LNCAP (cell line): ENCODE measurements at regions not wholly inside any gene's neighbourhood (a gene's known extent, or its start where the extent isn't known, plus 50 kb on each side); places are given as distances from the start of the nearest gene placed in this dataset.

Experiments used
- TF ChIP-seq, protein P1 (sequence below): fragments of 450-650 bp; IDR thresholded peaks from 2 replicates; pipeline ENCODE4 v1.5.1; 2017; ENCODE audit warnings: mild to moderate bottlenecking

GRCh38 chr4:155524926-155525455 lies 141.7 kb upstream of the GUCY1A1 start:
- TF ChIP-seq, protein P1, sequence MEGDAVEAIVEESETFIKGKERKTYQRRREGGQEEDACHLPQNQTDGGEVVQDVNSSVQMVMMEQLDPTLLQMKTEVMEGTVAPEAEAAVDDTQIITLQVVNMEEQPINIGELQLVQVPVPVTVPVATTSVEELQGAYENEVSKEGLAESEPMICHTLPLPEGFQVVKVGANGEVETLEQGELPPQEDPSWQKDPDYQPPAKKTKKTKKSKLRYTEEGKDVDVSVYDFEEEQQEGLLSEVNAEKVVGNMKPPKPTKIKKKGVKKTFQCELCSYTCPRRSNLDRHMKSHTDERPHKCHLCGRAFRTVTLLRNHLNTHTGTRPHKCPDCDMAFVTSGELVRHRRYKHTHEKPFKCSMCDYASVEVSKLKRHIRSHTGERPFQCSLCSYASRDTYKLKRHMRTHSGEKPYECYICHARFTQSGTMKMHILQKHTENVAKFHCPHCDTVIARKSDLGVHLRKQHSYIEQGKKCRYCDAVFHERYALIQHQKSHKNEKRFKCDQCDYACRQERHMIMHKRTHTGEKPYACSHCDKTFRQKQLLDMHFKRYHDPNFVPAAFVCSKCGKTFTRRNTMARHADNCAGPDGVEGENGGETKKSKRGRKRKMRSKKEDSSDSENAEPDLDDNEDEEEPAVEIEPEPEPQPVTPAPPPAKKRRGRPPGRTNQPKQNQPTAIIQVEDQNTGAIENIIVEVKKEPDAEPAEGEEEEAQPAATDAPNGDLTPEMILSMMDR: no peak

- TF ChIP-seq, protein P1: no peak
Observed at GRCh38 chr4:155523358-155523757, 143.3 kb upstream of the GUCY1A1 start.

DNA sequence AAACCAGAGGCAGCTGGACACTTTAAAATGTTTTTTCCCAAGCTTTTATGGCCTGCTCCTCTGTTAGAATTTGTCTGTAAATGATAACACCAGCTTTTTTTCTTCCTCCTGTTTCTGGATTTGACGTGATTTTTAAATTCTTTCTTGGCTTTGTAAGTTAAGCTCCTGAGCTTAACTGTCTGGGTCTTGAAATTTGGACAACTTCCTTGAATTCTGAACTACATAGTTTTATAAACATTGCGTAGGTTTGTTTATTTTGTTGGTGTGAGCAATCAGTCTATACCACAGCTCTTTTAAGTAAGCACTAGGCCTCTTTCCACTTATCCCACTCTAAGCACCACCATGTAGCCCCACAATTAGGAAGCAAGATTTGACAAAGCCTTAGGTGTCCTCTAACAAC lies 144.4 kb upstream of the GUCY1A1 start:
- TF ChIP-seq, protein P1: no peak

DNA sequence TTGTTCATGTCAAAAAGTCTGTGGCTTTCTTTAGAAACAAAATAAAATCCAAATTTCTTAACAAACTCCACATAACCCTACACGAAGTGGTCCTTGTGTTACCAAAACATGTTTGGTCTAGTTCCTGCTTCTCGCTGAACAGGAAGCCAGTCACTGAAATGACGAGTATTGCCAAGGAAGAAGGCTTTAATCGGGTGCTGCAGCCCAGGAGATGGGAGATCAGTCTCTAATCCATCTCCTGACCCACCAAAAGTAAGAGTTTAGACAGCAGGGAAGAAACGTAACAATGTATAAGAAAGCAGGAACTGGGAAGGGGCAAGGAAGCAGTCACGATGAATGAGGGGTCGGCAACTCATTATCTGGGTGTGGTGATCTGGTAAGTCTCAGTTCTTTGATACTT lies 144.6 kb upstream of the MAP9 start:
- TF ChIP-seq, protein P1: no peak

DNA sequence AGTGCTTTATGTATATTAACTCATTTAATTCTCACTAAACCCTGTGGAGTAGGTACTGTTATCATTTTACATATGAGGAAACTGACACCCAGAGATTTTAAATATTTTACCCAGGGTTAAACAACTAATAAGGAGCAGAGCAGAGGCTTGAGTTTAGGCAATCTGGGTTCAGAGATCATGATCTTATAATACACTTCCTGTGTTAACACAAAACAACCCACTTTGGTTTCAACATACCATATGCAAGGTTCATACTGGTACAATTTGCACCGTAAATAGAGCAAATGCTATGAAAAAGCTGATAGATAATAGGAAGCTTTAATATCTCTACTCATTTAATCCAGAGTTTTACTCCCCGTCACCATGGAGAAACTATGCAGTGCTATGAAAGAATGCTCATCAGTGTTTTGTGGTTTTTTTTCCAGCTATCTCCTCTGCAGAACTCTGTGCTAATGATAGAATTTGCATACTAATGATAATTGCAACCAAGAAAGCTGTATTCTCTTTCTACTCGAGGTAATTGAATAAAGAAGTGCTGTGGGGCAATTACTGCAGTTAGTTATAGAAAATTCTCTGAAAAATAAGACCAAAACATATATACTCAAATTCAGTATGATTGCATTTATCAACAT lies 138.8 kb upstream of the MAP9 start:
- TF ChIP-seq, protein P1: no peak

GRCh38 chr4:155514628-155515027 lies 137.9 kb upstream of the MAP9 start:
- TF ChIP-seq, protein P1: no peak

GRCh38 chr4:155512817-155513216 lies 136.1 kb upstream of the MAP9 start:
- TF ChIP-seq, protein P1: no peak

- TF ChIP-seq, protein P1: no peak
Observed at GRCh38 chr4:155512046-155512445, 135.3 kb upstream of the MAP9 start.
